SK-N-SH treated with all-trans-retinoic acid at 6 μM for 48 hours (cell line): ENCODE measurements at regions not wholly inside any gene's neighbourhood (a gene's known extent, or its start where the extent isn't known, plus 50 kb on each side); places are given as distances from the start of the nearest gene placed in this dataset.

Source experiments
- ATAC-seq: fragments of 200-7000 bp; cut with Tn5 transposase; 3 replicates; pipeline ENCODE4 v1.9.1; 2020; ENCODE audit warnings: mild to moderate bottlenecking, moderate library complexity
- ARNTL ChIP-seq: fragments of 450-650 bp; formaldehyde crosslinking; IDR thresholded peaks from 2 replicates; pipeline ENCODE4 v1.5.0; 2020; ENCODE audit warnings: low read depth, mild to moderate bottlenecking, moderate library complexity, borderline replicate concordance
- BACH2 ChIP-seq: fragments of 250-450 bp; sonication (Bioruptor Pico); IDR thresholded peaks from 2 replicates; pipeline ENCODE4 v1.9.0; 2021; ENCODE audit warnings: mild to moderate bottlenecking, borderline replicate concordance
- CREB5 ChIP-seq: fragments of 250-450 bp; sonication (Bioruptor Pico); IDR thresholded peaks from 2 replicates; pipeline ENCODE4 v1.5.1; 2020; ENCODE audit warnings: low read depth, mild to moderate bottlenecking, moderate library complexity
- CSDC2 ChIP-seq: fragments of 250-450 bp; sonication (Bioruptor Pico); IDR thresholded peaks from 2 replicates; pipeline ENCODE4 v1.5.0; 2020; ENCODE audit warnings: mild to moderate bottlenecking, moderate library complexity
- CSRNP3 ChIP-seq: fragments of 250-450 bp; sonication (Bioruptor Pico); IDR thresholded peaks from 2 replicates; pipeline ENCODE4 v1.5.1; 2021; ENCODE audit warnings: mild to moderate bottlenecking, moderate library complexity
- ESRRG ChIP-seq: fragments of 250-450 bp; sonication (Bioruptor Pico); IDR thresholded peaks from 2 replicates; pipeline ENCODE4 v1.6.1; 2021; ENCODE audit warnings: mild to moderate bottlenecking
- GLIS3 ChIP-seq: fragments of 250-450 bp; sonication (Bioruptor Pico); IDR thresholded peaks from 2 replicates; pipeline ENCODE4 v1.5.0; 2020; ENCODE audit warnings: mild to moderate bottlenecking, moderate library complexity
- OSR1 ChIP-seq: fragments of 250-450 bp; sonication (Bioruptor Pico); IDR thresholded peaks from 2 replicates; pipeline ENCODE4 v1.8.0; 2022; ENCODE audit warnings: moderate library complexity, mild to moderate bottlenecking, inconsistent platforms
- PATZ1 ChIP-seq: fragments of 250-450 bp; sonication (Bioruptor Pico); IDR thresholded peaks from 2 replicates; pipeline ENCODE4 v1.8.0; 2020; ENCODE audit warnings: mild to moderate bottlenecking, moderate library complexity, borderline replicate concordance
- POU6F1 ChIP-seq: fragments of 250-450 bp; sonication (Bioruptor Pico); IDR thresholded peaks from 2 replicates; pipeline ENCODE4 v1.8.0; 2021; ENCODE audit warnings: low read depth, mild to moderate bottlenecking, moderate library complexity, borderline replicate concordance
- PPARA ChIP-seq: fragments of 250-450 bp; sonication (Bioruptor Pico); IDR thresholded peaks from 2 replicates; pipeline ENCODE4 v1.5.0; 2020; ENCODE audit warnings: mild to moderate bottlenecking, borderline replicate concordance
- SNAI2 ChIP-seq: fragments of 250-450 bp; sonication (Bioruptor Pico); IDR thresholded peaks from 2 replicates; pipeline ENCODE4 v1.5.0; 2020; ENCODE audit warnings: mild to moderate bottlenecking, moderate library complexity
- TOX ChIP-seq: fragments of 250-450 bp; sonication (Bioruptor Pico); IDR thresholded peaks from 2 replicates; pipeline ENCODE4 v1.8.0; 2021; ENCODE audit warnings: mild to moderate bottlenecking, moderate library complexity, borderline replicate concordance
- ZC3H10 ChIP-seq: fragments of 250-450 bp; sonication (Bioruptor Pico); IDR thresholded peaks from 2 replicates; pipeline ENCODE4 v1.5.1; 2021; ENCODE audit warnings: mild to moderate bottlenecking, moderate library complexity
- ZFP3 ChIP-seq: fragments of 250-450 bp; sonication (Bioruptor Pico); IDR thresholded peaks from 2 replicates; pipeline ENCODE4 v1.5.0; 2020; ENCODE audit warnings: mild to moderate bottlenecking, moderate library complexity
- ZFP30 ChIP-seq: fragments of 450-650 bp; formaldehyde crosslinking; IDR thresholded peaks from 2 replicates; pipeline ENCODE4 v1.5.0; 2022; ENCODE audit warnings: mild to moderate bottlenecking, moderate library complexity
- ZNF70 ChIP-seq: fragments of 450-650 bp; formaldehyde crosslinking; IDR thresholded peaks from 2 replicates; pipeline ENCODE4 v1.5.0; 2020; ENCODE audit warnings: mild to moderate bottlenecking, moderate library complexity
- ZNF8 ChIP-seq: fragments of 450-650 bp; formaldehyde crosslinking; IDR thresholded peaks from 2 replicates; pipeline ENCODE4 v1.5.0; 2020; ENCODE audit warnings: mild to moderate bottlenecking, moderate library complexity
- TF ChIP-seq, protein P1 (sequence below): fragments of 250-450 bp; sonication (Bioruptor Pico); IDR thresholded peaks from 2 replicates; pipeline ENCODE4 v1.5.0; 2020; ENCODE audit warnings: mild to moderate bottlenecking, moderate library complexity

GRCh38 chr12:89858718-89859117 is 150.1 kb upstream of the ATP2B1 start:
- no peak for TF ChIP-seq PATZ1 (CRISPR knock-in tag)
- no peak for TF ChIP-seq PPARA
- TF ChIP-seq CREB5 (CRISPR knock-in tag): no peak
- no peak for TF ChIP-seq ZFP3 (CRISPR knock-in tag)
- TF ChIP-seq, protein P1, sequence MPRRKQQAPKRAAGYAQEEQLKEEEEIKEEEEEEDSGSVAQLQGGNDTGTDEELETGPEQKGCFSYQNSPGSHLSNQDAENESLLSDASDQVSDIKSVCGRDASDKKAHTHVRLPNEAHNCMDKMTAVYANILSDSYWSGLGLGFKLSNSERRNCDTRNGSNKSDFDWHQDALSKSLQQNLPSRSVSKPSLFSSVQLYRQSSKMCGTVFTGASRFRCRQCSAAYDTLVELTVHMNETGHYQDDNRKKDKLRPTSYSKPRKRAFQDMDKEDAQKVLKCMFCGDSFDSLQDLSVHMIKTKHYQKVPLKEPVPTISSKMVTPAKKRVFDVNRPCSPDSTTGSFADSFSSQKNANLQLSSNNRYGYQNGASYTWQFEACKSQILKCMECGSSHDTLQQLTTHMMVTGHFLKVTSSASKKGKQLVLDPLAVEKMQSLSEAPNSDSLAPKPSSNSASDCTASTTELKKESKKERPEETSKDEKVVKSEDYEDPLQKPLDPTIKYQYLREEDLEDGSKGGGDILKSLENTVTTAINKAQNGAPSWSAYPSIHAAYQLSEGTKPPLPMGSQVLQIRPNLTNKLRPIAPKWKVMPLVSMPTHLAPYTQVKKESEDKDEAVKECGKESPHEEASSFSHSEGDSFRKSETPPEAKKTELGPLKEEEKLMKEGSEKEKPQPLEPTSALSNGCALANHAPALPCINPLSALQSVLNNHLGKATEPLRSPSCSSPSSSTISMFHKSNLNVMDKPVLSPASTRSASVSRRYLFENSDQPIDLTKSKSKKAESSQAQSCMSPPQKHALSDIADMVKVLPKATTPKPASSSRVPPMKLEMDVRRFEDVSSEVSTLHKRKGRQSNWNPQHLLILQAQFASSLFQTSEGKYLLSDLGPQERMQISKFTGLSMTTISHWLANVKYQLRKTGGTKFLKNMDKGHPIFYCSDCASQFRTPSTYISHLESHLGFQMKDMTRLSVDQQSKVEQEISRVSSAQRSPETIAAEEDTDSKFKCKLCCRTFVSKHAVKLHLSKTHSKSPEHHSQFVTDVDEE: no peak
- no peak for TF ChIP-seq ARNTL (CRISPR knock-in tag)
- no peak for TF ChIP-seq GLIS3 (CRISPR knock-in tag)
- TF ChIP-seq CSDC2 (CRISPR knock-in tag): no peak
- TF ChIP-seq OSR1: no peak
- no peak for TF ChIP-seq POU6F1
- TF ChIP-seq ZNF8 (CRISPR knock-in tag): no peak
- no peak for TF ChIP-seq ZC3H10
- no peak for TF ChIP-seq BACH2
- no peak for TF ChIP-seq ZNF70 (CRISPR knock-in tag)
- no peak for ATAC-seq

- ATAC-seq: no peak
These were observed 149.1 kb upstream of the ATP2B1 start for GRCh38 chr12:89857652-89858274.

More at GRCh38 chr12:89857652-89858274, 149.1 kb upstream of the ATP2B1 start:
- TF ChIP-seq SNAI2 (CRISPR knock-in tag) (no peak), ZNF70 (CRISPR knock-in tag) (no peak), GLIS3 (CRISPR knock-in tag) (no peak), TOX (CRISPR knock-in tag) (no peak), ZNF8 (CRISPR knock-in tag) (no peak), OSR1 (no peak), CSRNP3 (CRISPR knock-in tag) (no peak), POU6F1 (no peak), ZC3H10 (no peak), PPARA (no peak), ZFP30 (CRISPR knock-in tag) (no peak), CSDC2 (CRISPR knock-in tag) (no peak), CREB5 (CRISPR knock-in tag) (no peak), ESRRG (CRISPR knock-in tag) (no peak)
- TF ChIP-seq, protein P1: no peak
- TF ChIP-seq, all 23 proteins: peak for 0
